T-helper 17 cell (primary cell): ENCODE measurements at regions not wholly inside any gene's neighbourhood (a gene's known extent, or its start where the extent isn't known, plus 50 kb on each side); places are given as distances from the start of the nearest gene placed in this dataset.
"Not testable (repeated sequence)": the region's sequence is repeated elsewhere in the genome, so short reads cannot be mapped to it uniquely, and the experiment has no call there.

Experiments
- ATAC-seq: fragments of 150-1000 bp; cut with Tn5 transposase; 2 replicates; pipeline ENCODE4 v1.10.0; 2021; ENCODE audit warnings: mild to moderate bottlenecking, moderate library complexity
- DNase-seq, 3 donors: peaks; one replicate each; pipeline versions ENCODE4 v3.0.0 to v3.0.0-alpha.2; 2020 to 2021
- H3K9me3 ChIP-seq: one replicate; pipeline ENCODE4 v1.7.0; 2013; ENCODE audit warnings: low read length, mild to moderate bottlenecking; ENCODE audit not compliant: control insufficient read depth, poor library complexity, severe bottlenecking
- H3K27ac Mint-ChIP-seq: one replicate; pipeline ENCODE4 v1.8.0; 2022; ENCODE audit warnings: mild to moderate bottlenecking, moderate library complexity, mixed read lengths
- H3K27me3 Mint-ChIP-seq: one replicate; pipeline ENCODE4 v1.8.0; 2022; ENCODE audit warnings: mixed read lengths
- H3K36me3 Mint-ChIP-seq: one replicate; pipeline ENCODE4 v1.8.0; 2022; ENCODE audit warnings: low read depth, mixed read lengths
- H3K4me1 Mint-ChIP-seq: one replicate; pipeline ENCODE4 v1.8.0; 2022; ENCODE audit warnings: mild to moderate bottlenecking, mixed read lengths
- H3K4me3 Mint-ChIP-seq: one replicate; pipeline ENCODE4 v1.8.0; 2022; ENCODE audit warnings: mild to moderate bottlenecking, moderate library complexity, mixed read lengths

- H3K9me3 ChIP-seq, result no peaks in the 10 kb centered on the region
- Mint-ChIP-seq H3K4me3 (no peak overlapping the region), H3K36me3 (peaks cover 2% of the 10 kb centered on the region), H3K27me3 (peaks cover 5% of the 10 kb centered on the region), H3K4me1 (no peaks in the 10 kb centered on the region), H3K27ac (no peak overlapping the region)
- no peak for ATAC-seq
- DNase-seq, result no peak
Measured at GRCh38 chr3:27779176-27779575, 57.1 kb upstream of the EOMES start.

GRCh38 chr3:27789420-27789819, 67.3 kb upstream of the EOMES start:
- H3K4me3 Mint-ChIP-seq, result no peak overlapping the region
- no peaks in the 10 kb centered on the region for H3K36me3 Mint-ChIP-seq
- no peaks in the 10 kb centered on the region for H3K9me3 ChIP-seq
- H3K27ac Mint-ChIP-seq, result no peak overlapping the region
- no peaks in the 10 kb centered on the region for H3K27me3 Mint-ChIP-seq
- H3K4me1 Mint-ChIP-seq, result no peaks in the 10 kb centered on the region
- DNase-seq, result no peak
- no peak for ATAC-seq

- no peak overlapping the region for H3K27ac Mint-ChIP-seq
- no peaks in the 10 kb centered on the region for H3K36me3 Mint-ChIP-seq
- H3K4me3 Mint-ChIP-seq, result no peak overlapping the region
- H3K27me3 Mint-ChIP-seq, result no peaks in the 10 kb centered on the region
- no peak for DNase-seq
- no peaks in the 10 kb centered on the region for H3K9me3 ChIP-seq
- peaks cover 3% of the 10 kb centered on the region for H3K4me1 Mint-ChIP-seq
- ATAC-seq, result no peak
Measured at GRCh38 chr3:27791956-27792355, 69.8 kb upstream of the EOMES start.

GRCh38 chr3:27792869-27793268, 70.7 kb upstream of the EOMES start:
- DNase-seq, result no peak
- H3K4me1 Mint-ChIP-seq, result peaks cover 3% of the 10 kb centered on the region

GRCh38 chr3:27794211-27794610, 72.1 kb upstream of the EOMES start:
- H3K4me3 Mint-ChIP-seq, result no peak overlapping the region
- no peak for ATAC-seq
- H3K36me3 Mint-ChIP-seq, result no peaks in the 10 kb centered on the region
- H3K4me1 Mint-ChIP-seq, result peaks cover 3% of the 10 kb centered on the region
- no peak for DNase-seq
- H3K9me3 ChIP-seq, result no peaks in the 10 kb centered on the region
- H3K27me3 Mint-ChIP-seq, result no peaks in the 10 kb centered on the region
- H3K27ac Mint-ChIP-seq, result no peak overlapping the region

More at GRCh38 chr3:27792869-27793268, 70.7 kb upstream of the EOMES start:
- Mint-ChIP-seq H3K36me3 (no peaks in the 10 kb centered on the region), H3K27ac (no peak overlapping the region), H3K27me3 (no peaks in the 10 kb centered on the region), H3K4me3 (no peak overlapping the region)
- ATAC-seq, result no peak
- no peaks in the 10 kb centered on the region for H3K9me3 ChIP-seq

GRCh38 chr3:27796365-27796875, 74.3 kb upstream of the EOMES start:
- Mint-ChIP-seq H3K27me3 (no peaks in the 10 kb centered on the region), H3K27ac (no peak overlapping the region), H3K4me1 (peaks cover 3% of the 10 kb centered on the region), H3K4me3 (no peak overlapping the region), H3K36me3 (no peaks in the 10 kb centered on the region)
- no peaks in the 10 kb centered on the region for H3K9me3 ChIP-seq
- ATAC-seq (no peak), DNase-seq (no peak)

- Mint-ChIP-seq H3K27ac (no peak overlapping the region), H3K27me3 (no peaks in the 10 kb centered on the region), H3K36me3 (no peaks in the 10 kb centered on the region), H3K4me3 (no peak overlapping the region), H3K4me1 (peaks cover 3% of the 10 kb centered on the region)
- ATAC-seq (no peak), DNase-seq (no peak)
- H3K9me3 ChIP-seq, result no peaks in the 10 kb centered on the region
Measured at GRCh38 chr3:27797773-27798172, 75.7 kb upstream of the EOMES start.

- Mint-ChIP-seq H3K27me3 (no peaks in the 10 kb centered on the region), H3K4me3 (no peak overlapping the region), H3K36me3 (no peaks in the 10 kb centered on the region), H3K4me1 (peaks cover 3% of the 10 kb centered on the region), H3K27ac (no peak overlapping the region)
- H3K9me3 ChIP-seq, result no peaks in the 10 kb centered on the region
- ATAC-seq, result no peak
- no peak for DNase-seq
Measured at GRCh38 chr3:27800261-27800660, 78.1 kb upstream of the EOMES start.

GRCh38 chr3:27802425-27802824, 80.3 kb upstream of the EOMES start:
- Mint-ChIP-seq H3K4me3 (no peak overlapping the region), H3K36me3 (no peaks in the 10 kb centered on the region), H3K27ac (peak overlapping the region; percentile 32), H3K4me1 (no peaks in the 10 kb centered on the region), H3K27me3 (no peaks in the 10 kb centered on the region)
- H3K9me3 ChIP-seq, result no peaks in the 10 kb centered on the region
- ATAC-seq (no peak), DNase-seq (no peak)

- no peak for ATAC-seq
- no peak for DNase-seq
Measured at GRCh38 chr3:27802849-27803248, 80.7 kb upstream of the EOMES start.

GRCh38 chr3:27805282-27805681, 83.2 kb upstream of the EOMES start:
- ATAC-seq (no peak), DNase-seq (no peak)
- Mint-ChIP-seq H3K4me1 (no peaks in the 10 kb centered on the region), H3K27me3 (no peaks in the 10 kb centered on the region), H3K27ac (no peak overlapping the region), H3K4me3 (no peak overlapping the region), H3K36me3 (no peaks in the 10 kb centered on the region)
- no peaks in the 10 kb centered on the region for H3K9me3 ChIP-seq

More at GRCh38 chr3:27802849-27803248, 80.7 kb upstream of the EOMES start:
- H3K4me1 Mint-ChIP-seq, result no peaks in the 10 kb centered on the region
- no peak overlapping the region for H3K4me3 Mint-ChIP-seq
- peak overlapping the region; percentile 32 for H3K27ac Mint-ChIP-seq
- no peaks in the 10 kb centered on the region for H3K36me3 Mint-ChIP-seq
- no peaks in the 10 kb centered on the region for H3K27me3 Mint-ChIP-seq
- no peaks in the 10 kb centered on the region for H3K9me3 ChIP-seq

GRCh38 chr3:27813255-27813654, 91.1 kb upstream of the EOMES start:
- no peak for ATAC-seq
- Mint-ChIP-seq H3K36me3 (no peaks in the 10 kb centered on the region), H3K4me3 (no peak overlapping the region), H3K4me1 (no peaks in the 10 kb centered on the region), H3K27ac (no peak overlapping the region), H3K27me3 (no peaks in the 10 kb centered on the region)
- no peak for DNase-seq
- no peaks in the 10 kb centered on the region for H3K9me3 ChIP-seq

GRCh38 chr3:27821609-27822008, 99.5 kb upstream of the EOMES start:
- H3K36me3 Mint-ChIP-seq, H3K4me3 Mint-ChIP-seq, DNase-seq, ATAC-seq, H3K9me3 ChIP-seq, H3K4me1 Mint-ChIP-seq, H3K27ac Mint-ChIP-seq: not testable (repeated sequence)
- peaks cover 12% of the 10 kb centered on the region for H3K27me3 Mint-ChIP-seq

GRCh38 chr3:27824312-27825200, 102.4 kb upstream of the EOMES start:
- Mint-ChIP-seq H3K4me1 (peaks cover 3% of the 10 kb centered on the region), H3K4me3 (no peak overlapping the region), H3K27me3 (peaks cover 12% of the 10 kb centered on the region), H3K27ac (no peak overlapping the region), H3K36me3 (no peaks in the 10 kb centered on the region)
- ATAC-seq, result no peak
- no peak for DNase-seq
- H3K9me3 ChIP-seq, result no peaks in the 10 kb centered on the region
